GM10266 (cell line): ENCODE measurements at regions not wholly inside any gene's neighbourhood (a gene's known extent, or its start where the extent isn't known, plus 50 kb on each side); places are given as distances from the start of the nearest gene placed in this dataset.

Experiments
- DNase-seq: peaks from one replicate; pipeline ENCODE4 v3.0.0; 2012; ENCODE audit errors: extremely low spot score
- TF ChIP-seq, protein P1 (sequence below): IDR thresholded peaks from 2 replicates; pipeline ENCODE4 v1.5.1; 2012; ENCODE audit warnings: mild to moderate bottlenecking, low read depth; ENCODE audit not compliant: control insufficient read depth, insufficient read depth; ENCODE audit errors: missing control alignments

DNA sequence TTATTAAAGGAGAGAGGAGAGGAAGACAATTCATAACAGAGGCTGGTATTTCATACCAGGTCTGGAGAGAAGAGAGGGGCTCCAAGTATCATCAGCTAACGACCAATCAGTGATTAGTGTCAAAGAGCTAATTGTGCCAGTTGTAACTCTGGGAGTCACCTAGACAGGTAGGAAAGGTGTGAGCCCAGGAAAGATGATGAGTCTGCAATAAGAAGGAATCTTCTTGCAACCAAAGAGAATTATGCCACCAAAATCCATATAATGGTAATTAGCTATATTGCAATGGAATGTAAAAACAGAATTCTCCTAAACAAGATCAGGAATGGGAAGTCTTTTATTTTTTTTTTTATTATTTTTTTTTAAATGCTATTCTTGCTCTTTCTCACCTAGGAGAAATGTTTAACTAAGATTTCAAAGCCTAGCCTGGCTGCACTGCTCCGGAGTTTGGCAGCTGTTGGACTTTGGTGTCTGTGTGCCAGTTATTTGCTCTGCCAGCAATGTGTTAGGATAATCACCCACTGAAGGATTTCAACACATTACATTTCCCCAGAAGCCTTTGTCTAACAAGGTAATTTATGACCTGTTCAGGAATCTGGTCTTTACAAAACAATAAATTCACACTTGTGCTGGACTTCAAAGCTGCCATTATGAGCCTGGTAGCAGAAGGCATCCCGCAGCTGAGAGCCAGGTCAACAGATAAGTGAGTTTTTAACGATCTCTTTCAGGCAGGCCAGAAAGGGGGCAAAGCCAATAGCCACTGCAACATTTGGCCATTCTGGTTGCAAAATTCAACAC is 89.4 kb downstream of the FOXB1 start:
- no peak for DNase-seq
- TF ChIP-seq, protein P1, sequence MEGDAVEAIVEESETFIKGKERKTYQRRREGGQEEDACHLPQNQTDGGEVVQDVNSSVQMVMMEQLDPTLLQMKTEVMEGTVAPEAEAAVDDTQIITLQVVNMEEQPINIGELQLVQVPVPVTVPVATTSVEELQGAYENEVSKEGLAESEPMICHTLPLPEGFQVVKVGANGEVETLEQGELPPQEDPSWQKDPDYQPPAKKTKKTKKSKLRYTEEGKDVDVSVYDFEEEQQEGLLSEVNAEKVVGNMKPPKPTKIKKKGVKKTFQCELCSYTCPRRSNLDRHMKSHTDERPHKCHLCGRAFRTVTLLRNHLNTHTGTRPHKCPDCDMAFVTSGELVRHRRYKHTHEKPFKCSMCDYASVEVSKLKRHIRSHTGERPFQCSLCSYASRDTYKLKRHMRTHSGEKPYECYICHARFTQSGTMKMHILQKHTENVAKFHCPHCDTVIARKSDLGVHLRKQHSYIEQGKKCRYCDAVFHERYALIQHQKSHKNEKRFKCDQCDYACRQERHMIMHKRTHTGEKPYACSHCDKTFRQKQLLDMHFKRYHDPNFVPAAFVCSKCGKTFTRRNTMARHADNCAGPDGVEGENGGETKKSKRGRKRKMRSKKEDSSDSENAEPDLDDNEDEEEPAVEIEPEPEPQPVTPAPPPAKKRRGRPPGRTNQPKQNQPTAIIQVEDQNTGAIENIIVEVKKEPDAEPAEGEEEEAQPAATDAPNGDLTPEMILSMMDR: no peak

DNA sequence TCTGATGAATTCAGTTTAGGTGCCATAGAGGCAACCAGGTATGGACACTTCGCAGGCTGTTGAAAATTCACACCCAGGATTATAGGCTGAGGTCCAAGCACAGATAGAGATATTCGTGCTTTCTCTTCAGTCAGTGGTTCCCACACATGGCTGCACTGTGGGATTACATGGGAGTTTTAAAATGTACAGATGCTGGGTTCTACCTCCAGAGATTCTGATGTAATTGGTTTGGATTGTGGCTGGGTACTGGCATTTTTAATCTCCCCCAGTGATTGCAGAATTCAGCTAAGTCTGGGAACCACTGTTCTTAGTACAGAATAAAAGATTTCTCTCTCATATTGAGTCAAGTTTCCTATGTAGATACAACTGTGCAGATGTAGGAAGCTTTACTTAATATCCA is 91.6 kb downstream of the FOXB1 start:
- DNase-seq: no peak
- TF ChIP-seq, protein P1: no peak

DNA sequence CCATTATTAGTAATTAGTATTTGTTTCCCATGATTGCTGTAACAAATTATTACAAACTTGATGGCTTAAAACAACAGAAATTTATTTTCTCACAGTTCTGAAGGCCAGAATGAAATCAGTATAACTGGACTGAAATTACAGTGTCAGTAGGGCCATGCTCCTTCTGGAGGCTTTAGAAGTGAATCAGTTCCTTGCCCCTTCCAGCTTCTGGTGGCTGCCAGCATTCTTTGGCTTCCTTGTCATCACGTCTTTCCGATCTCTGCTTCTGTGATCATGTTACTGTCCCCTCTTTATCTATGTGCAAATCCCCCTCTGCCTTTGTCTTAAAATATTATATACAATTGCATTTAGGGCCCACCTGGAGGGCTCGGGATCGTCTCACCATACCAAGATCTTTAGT is 92.0 kb downstream of the FOXB1 start:
- DNase-seq: no peak
- TF ChIP-seq, protein P1: no peak

DNA sequence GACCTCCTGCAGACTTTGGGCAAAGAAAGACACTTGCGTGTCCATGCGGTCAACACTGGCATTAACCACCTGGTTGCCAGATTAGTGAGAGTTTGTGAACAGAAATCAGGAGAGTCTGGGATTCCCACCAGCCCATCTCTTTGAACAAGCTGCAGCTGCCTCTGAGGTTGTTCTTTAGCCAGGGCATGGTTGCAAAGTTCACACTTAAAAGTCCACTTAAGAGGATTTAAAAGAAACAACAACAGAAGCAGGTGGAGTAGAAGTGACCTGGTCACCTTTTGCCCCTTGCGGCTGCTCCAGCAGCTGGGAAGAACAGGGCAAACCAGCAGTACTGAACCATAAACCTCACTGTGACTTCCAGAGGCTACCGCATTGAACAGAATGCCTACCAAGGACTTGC is 97.3 kb downstream of the FOXB1 start:
- no peak for DNase-seq
- TF ChIP-seq, protein P1: no peak

DNA sequence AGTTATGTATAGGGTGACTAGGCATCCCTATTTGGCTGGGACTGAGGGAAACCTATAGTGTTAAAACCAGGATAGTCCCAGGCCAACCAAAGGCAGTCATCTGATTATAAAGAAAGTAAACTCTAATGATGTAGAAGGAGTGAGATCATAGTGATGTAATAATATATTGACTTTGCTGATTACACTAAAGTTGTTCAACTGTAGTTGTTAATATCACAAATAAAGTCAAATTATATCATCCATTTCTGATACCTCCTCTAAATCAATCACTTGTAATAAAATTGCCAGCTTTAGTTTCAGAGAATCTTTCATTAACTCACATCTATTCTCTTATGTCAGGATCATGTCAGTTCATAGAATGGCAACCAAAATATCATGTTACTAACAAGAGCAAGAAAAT is 98.6 kb downstream of the FOXB1 start:
- TF ChIP-seq, protein P1: no peak
- no peak for DNase-seq

DNA sequence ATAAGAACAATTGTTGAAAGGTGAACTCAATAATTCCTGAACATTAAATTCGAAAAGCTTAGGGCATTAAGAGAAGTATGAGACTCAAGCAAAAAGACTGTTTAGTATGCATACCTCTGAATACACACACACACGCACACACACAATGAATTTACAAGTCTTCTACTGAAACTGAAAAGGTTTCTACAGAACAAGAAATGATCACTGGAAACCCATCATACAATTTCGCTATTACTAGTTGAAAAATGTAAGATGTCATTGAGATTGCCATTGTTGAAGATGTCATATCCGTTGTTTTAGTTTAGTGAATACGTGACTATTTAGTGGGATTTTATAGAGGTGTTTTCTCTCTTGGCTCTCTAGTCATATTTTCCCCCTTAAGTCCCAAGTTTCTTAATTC is 106.8 kb downstream of the FOXB1 start:
- DNase-seq: no peak
- TF ChIP-seq, protein P1: no peak

DNA sequence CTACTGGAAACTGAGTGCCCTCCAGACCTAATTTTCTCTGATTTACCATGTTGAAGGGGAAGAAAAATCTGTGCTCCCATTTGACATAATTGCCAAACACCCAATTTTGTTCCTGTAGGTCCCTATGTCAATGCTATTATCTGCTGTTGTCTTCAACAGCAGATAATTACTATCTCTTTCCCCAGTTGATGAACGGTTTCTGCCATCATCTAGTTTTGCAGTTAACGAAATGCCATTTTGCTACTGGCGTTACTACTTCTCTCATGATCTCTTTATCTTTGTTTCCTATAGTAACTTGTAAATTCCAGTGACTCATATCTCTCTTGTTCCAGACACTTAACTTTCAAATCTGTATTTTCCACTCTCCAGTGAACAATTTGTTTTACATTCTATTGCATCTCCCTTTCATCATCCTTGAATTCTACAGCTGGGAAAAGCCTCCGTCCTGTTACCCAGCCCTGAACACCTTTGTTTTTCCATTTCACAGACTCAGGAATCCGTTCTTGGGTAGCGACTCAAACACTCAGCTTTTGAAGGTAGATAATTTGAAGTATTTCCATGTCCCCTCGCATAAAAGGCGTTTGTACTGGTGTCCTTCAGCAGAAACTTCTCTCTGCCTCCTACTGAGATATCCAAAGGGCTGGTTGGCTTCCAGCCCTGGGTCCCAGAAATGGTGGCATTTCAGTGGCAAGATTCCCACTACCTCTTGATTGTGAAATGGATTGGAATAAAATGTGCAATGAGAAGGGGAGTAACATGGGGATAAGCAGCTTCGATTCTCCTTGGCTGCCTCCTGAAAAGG is 111.7 kb downstream of the FOXB1 start:
- TF ChIP-seq, protein P1: no peak
- no peak for DNase-seq
